GM18505 (cell line): ENCODE measurements at regions not wholly inside any gene's neighbourhood (a gene's known extent, or its start where the extent isn't known, plus 50 kb on each side); places are given as distances from the start of the nearest gene placed in this dataset.

ENCODE experiments used
- ATAC-seq: cut with Tn5 transposase; IDR thresholded peaks from one replicate; pipeline ENCODE4 v1.9.1; 2021; ENCODE audit not compliant: unreplicated experiment
- POLR2A ChIP-seq: IDR thresholded peaks from 4 replicates; pipeline ENCODE4 v1.6.1; 2011; ENCODE audit warnings: borderline replicate concordance; ENCODE audit not compliant: insufficient read depth, insufficient read length; ENCODE audit errors: extremely low read depth

DNA sequence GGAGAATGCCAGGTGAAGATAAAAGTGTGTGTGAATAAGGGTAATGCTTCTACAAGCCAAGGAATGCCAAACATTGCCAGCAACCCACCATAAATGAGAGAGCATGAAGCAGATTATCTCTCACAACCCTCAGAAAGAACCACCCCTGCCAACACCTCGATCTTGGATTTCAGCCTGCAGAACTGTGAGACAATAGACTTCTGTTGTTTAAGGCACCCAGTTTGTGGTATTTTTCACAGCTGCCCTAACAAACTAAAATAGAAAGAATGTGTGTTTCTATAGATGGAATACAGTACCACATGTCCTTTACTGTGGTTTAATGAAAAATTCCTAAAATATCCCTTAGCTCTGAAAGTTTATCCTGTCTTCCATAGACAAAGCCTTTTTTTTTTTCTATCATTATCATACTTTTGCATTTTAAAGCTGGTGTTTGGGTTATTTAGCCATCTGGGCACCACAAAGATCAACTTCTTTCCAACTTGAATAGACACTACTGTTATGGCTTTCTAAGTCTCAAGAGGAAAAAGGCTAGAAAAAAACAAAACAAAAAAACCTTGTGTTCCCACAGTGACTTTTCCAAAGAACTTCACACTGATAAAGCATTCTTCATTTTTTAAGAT, 505.6 kb downstream of the KCTD12 start:
- no peak for TF ChIP-seq POLR2A
- ATAC-seq: no peak

- no peak for TF ChIP-seq POLR2A
- no peak for ATAC-seq
Measured at GRCh38 chr13:76379341-76380105, 506.7 kb downstream of the KCTD12 start.

- TF ChIP-seq POLR2A: no peak
- no peak for ATAC-seq
Measured at GRCh38 chr13:76378767-76379166, 507.4 kb downstream of the KCTD12 start.

- no peak for TF ChIP-seq POLR2A
- ATAC-seq: no peak
Measured at GRCh38 chr13:76363682-76364289, 522.4 kb downstream of the KCTD12 start.

- TF ChIP-seq POLR2A: no peak
- no peak for ATAC-seq
Measured at GRCh38 chr13:76361868-76362267, 524.3 kb downstream of the KCTD12 start.

- TF ChIP-seq POLR2A: no peak
- ATAC-seq: no peak
Measured at GRCh38 chr13:76351541-76352229, 534.5 kb downstream of the KCTD12 start.

GRCh38 chr13:76350399-76350798, 535.8 kb downstream of the KCTD12 start:
- ATAC-seq: no peak
- no peak for TF ChIP-seq POLR2A

GRCh38 chr13:76349700-76350099, 536.5 kb downstream of the KCTD12 start:
- no peak for ATAC-seq
- no peak for TF ChIP-seq POLR2A

- no peak for ATAC-seq
- TF ChIP-seq POLR2A: no peak
Measured at GRCh38 chr13:76339649-76340048, 546.6 kb downstream of the KCTD12 start.

DNA sequence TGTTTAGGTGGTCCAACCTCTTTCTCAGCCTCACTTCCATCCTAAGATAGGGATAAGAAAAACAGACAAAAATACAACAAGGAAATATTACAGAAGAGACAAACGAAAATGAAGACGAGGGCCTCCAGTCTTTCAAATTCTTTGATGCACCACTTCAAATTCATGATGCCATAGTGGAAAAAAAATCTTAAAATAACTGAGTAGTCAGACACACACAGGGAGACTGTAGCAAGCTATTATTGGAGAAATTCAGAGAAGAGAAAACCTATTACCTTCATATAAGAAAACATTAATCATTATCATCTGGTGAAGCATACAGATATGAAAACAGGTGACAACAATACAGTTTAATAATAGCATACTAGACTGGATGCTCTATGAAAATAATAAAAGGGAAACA, 548.2 kb downstream of the KCTD12 start:
- ATAC-seq: no peak
- TF ChIP-seq POLR2A: no peak

- no peak for TF ChIP-seq POLR2A
- ATAC-seq: no peak
Measured at GRCh38 chr13:76336889-76337844, 549.0 kb downstream of the KCTD12 start.

DNA sequence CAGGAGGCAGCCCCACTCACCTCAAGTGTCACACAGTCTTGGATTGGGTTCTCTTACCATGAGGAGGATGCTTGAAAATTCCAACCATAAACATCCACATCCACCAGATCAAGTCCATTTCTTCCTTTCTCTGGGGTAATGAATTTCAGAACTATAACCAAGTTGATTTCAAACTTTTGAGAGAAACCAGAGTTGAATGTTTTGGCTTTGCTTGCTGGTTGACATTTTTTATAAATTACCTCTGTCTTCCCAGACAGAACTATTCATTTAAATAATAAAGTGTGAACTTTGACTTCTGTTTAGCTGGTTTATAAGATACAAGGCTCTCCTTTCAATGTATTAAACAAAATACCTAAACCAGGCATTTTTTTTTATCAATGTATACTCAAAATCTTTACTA, 550.7 kb downstream of the KCTD12 start:
- no peak for TF ChIP-seq POLR2A

More for the DNA sequence above, 550.7 kb downstream of the KCTD12 start:
- no peak for ATAC-seq
